GM12872 (cell line): ENCODE measurements at regions not wholly inside any gene's neighbourhood (a gene's known extent, or its start where the extent isn't known, plus 50 kb on each side); places are given as distances from the start of the nearest gene placed in this dataset.

ENCODE experiments used
- CTCF ChIP-seq: IDR thresholded peaks from 3 replicates; pipeline ENCODE4 v1.5.1; 2011; ENCODE audit warnings: low read depth, mild to moderate bottlenecking, low read length, moderate library complexity; ENCODE audit not compliant: insufficient read depth

- TF ChIP-seq CTCF, result peak; percentile 89
Observed at GRCh38 chr19:30666301-30666803, 294.2 kb downstream of the ZNF536 start.

GRCh38 chr19:30665449-30665848, 293.3 kb downstream of the ZNF536 start:
- TF ChIP-seq CTCF, result no peak

GRCh38 chr19:30663611-30664174, 291.5 kb downstream of the ZNF536 start:
- TF ChIP-seq CTCF, result no peak

GRCh38 chr19:30662211-30662861, 290.2 kb downstream of the ZNF536 start:
- TF ChIP-seq CTCF, result no peak

DNA sequence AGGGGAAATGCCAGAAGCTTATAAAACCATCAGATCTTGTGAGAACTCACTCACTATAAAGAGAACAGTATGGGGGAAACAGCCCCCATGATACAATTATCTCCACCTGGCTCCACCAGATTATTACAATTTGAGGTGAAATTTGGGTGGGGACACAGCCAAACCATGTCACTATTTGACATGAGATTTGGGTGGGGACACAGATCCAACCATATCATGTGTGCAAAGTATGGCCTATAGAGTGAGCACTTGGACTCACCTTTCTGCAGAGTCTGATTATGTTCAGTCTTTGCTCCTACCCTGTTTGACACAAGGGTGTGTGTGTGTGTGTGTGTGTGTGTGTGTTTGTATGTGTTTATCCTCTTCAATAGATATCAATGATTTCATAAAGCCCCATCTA, 287.5 kb downstream of the ZNF536 start:
- TF ChIP-seq CTCF, result no peak

- no peak for TF ChIP-seq CTCF
Observed at GRCh38 chr19:30656520-30657100, 284.4 kb downstream of the ZNF536 start.

DNA sequence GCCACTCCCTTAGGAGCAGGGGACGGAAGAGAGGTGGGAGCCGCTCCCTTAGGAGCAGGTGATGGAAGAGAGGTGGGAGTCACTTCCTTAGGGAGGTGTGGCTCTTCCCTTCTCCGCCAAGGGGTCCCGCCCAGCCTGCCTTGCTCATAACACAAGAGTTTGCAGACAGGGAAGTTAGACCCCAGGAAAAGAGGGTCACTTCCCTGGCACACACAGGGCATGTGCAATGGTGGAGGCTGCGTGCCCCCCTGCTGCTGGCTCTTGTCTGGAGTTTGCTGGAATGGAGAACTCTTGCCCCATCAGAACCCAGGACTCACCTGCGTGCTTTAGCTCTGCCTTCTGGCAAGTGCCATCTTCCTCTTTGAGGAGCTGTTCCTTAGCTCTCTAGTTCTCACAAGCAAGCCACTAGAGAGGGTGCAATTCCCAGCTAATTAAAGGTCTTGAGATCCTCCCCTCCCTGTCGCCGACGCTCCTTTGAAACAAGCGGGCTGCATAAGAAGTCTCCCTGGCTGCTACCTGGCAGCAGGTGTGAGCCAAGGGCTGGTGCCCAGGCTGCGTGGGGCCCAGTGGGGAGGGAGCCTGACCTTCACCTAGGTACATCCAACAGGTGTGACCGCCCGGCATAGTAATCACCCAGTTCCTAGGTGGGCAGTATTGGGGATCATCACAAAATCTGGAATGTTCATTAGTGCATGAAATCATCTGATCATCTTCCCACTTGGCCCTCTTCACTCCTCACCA, 281.6 kb downstream of the ZNF536 start:
- no peak for TF ChIP-seq CTCF
